Nucleus accumbens (tissue), 56 donors: ENCODE measurements at regions not wholly inside any gene's neighbourhood (a gene's known extent, or its start where the extent isn't known, plus 50 kb on each side); places are given as distances from the start of the nearest gene placed in this dataset.

Experiments
- DNase-seq, 56 donors: peaks; one replicate each; lab custom pipeline; 2025; lab: John Stamatoyannopoulos, UW

GRCh38 chr10:132134241-132135052, 52.3 kb upstream of the DPYSL4 start:
- DNase-seq: no peak

DNA sequence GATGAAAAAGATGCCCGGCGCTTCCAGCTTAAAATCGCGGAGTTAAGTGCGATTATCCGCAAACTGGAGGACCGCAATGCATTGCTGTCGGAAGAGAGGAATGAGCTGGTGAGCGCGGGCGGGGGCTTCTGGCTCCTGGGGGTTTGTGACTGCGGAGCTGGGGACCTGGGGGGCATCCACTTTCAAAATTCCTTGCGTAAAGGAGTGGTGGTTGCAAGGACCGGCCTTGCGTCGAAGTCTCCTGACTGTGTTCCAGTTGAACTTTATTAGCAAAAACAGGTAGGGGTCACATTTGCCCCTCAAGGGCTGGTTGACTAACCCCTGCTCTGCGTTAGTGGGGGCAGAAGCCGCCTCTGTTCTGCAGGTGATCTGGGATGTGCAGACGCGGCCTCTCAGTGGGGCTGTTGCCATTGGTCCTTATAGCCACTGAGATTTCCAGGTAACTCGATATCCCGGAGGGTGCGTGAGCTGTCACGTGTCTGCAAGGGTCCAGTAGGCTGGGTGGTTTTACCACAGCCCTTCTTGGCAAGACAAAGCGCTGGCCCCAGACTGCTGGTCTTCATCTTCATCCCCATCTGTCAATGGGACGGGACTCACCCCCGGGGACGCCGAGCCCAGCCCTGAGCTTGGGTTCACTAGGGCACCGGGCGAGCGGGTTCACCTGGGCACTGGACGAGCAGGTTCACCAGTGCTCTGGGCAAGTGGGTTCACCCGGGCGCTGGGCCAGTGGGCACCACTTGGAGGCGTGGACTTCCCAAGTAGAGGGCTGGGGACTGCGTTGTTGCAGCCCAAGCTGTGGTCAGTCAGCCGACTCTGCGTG, 51.5 kb upstream of the DPYSL4 start:
- DNase-seq: no peak

DNA sequence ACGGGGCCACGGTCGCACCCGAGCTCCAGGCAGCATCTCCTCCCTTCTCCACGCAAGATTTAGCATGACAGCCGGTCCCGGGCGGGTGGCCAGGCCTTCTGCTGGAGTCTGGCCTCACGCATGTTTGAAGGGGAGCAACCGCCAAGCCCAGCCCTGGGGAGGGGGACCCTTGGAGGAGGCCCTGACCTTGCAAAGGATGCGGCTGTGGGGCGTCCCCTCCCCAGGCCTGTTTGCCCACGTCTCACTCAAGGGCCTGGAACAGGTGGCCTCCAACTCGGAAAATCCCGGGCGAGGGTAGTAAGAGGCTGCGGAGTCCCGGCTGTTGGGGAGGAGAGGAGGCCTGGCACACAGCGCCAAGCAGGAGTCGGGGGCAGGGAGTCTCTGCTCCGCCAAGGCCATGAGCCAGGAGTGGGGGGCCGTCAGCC, 50.6 kb upstream of the DPYSL4 start:
- no peak for DNase-seq

- no peak for DNase-seq
Measured at GRCh38 chr10:132136689-132137088, 50.1 kb upstream of the DPYSL4 start.
